DOHH2 (cell line): ENCODE measurements at regions not wholly inside any gene's neighbourhood (a gene's known extent, or its start where the extent isn't known, plus 50 kb on each side); places are given as distances from the start of the nearest gene placed in this dataset.

Experiments
- H3F3A ChIP-seq: fragments of 200-600 bp; sonication (generic), shearing (Covaris generic); 2 replicates; pipeline ENCODE4 v1.6.0; 2016; ENCODE audit warnings: antibody characterized with exemption, mild to moderate bottlenecking; ENCODE audit not compliant: control insufficient read depth, insufficient read depth
- H3K27ac ChIP-seq: fragments of 200-600 bp; sonication (generic); 2 replicates; pipeline ENCODE4 v1.5.1; 2014; ENCODE audit warnings: low read depth, mild to moderate bottlenecking, low read length, moderate library complexity
- H3K27me3 ChIP-seq: fragments of 200-600 bp; sonication (generic); 2 replicates; pipeline ENCODE4 v1.6.1; 2014; ENCODE audit warnings: mild to moderate bottlenecking, low read length, mixed read lengths; ENCODE audit not compliant: control insufficient read depth
- H3K36me3 ChIP-seq: fragments of 200-600 bp; sonication (generic); 2 replicates; pipeline ENCODE4 v1.6.1; 2014; ENCODE audit warnings: mild to moderate bottlenecking, low read length, moderate library complexity, mixed read lengths; ENCODE audit not compliant: control insufficient read depth
- H3K4me1 ChIP-seq: fragments of 200-600 bp; sonication (generic); 2 replicates; pipeline ENCODE4 v1.6.1; 2014; ENCODE audit warnings: mild to moderate bottlenecking, low read length, mixed read lengths; ENCODE audit not compliant: control insufficient read depth
- H3K4me2 ChIP-seq: fragments of 200-600 bp; sonication (generic); 2 replicates; pipeline ENCODE4 v1.6.0; 2014; ENCODE audit warnings: mild to moderate bottlenecking, low read length, moderate library complexity
- H3K4me3 ChIP-seq: fragments of 200-600 bp; sonication (generic); 2 replicates; pipeline ENCODE4 v1.5.1; 2014; ENCODE audit warnings: mild to moderate bottlenecking, low read length, mixed read lengths
- H3K79me2 ChIP-seq: fragments of 200-600 bp; sonication (generic); 2 replicates; pipeline ENCODE4 v1.6.1; 2014; ENCODE audit warnings: mild to moderate bottlenecking, low read length, mixed read lengths; ENCODE audit not compliant: control insufficient read depth
- H3K9me2 ChIP-seq: fragments of 200-600 bp; sonication (generic); replicated peaks from 2 replicates; pipeline ENCODE4 v1.6.1; 2014; ENCODE audit warnings: mild to moderate bottlenecking, low read length, mixed read lengths; ENCODE audit not compliant: control insufficient read depth
- H3K9me3 ChIP-seq: fragments of 200-600 bp; sonication (generic); 2 replicates; pipeline ENCODE4 v1.6.1; 2014; ENCODE audit warnings: antibody characterized with exemption, low read length, mixed read lengths; ENCODE audit not compliant: control insufficient read depth, insufficient read depth
- H4K20me1 ChIP-seq: fragments of 200-600 bp; sonication (generic); 2 replicates; pipeline ENCODE4 v1.6.0; 2014; ENCODE audit warnings: low read depth, mild to moderate bottlenecking, antibody characterized with exemption, low read length, moderate library complexity; ENCODE audit not compliant: control insufficient read depth, insufficient read depth
- EZH2phosphoT487 ChIP-seq: fragments of 200-600 bp; sonication (generic); IDR thresholded peaks from 2 replicates; pipeline ENCODE4 v1.6.1; 2017; ENCODE audit warnings: borderline replicate concordance, mild to moderate bottlenecking, antibody characterized with exemption, low read length, moderate library complexity, mixed read lengths
- TF ChIP-seq, protein P1 (sequence below): fragments of 200-600 bp; sonication (generic); IDR thresholded peaks from one replicate; pipeline ENCODE4 v1.5.1; 2014; ENCODE audit warnings: antibody characterized with exemption, mild to moderate bottlenecking, low read depth, low read length; ENCODE audit not compliant: poor library complexity, severe bottlenecking

GRCh38 chr11:92576315-92576714 is 351.7 kb downstream of the FAT3 start:
- Histone ChIP-seq H3K79me2 (no peaks in the 10 kb centered on the region), H4K20me1 (no peaks in the 10 kb centered on the region), H3K4me1 (no peaks in the 10 kb centered on the region), H3K9me3 (no peaks in the 10 kb centered on the region), H3K4me3 (no peak overlapping the region), H3K27ac (no peak overlapping the region), H3K4me2 (no peak overlapping the region), H3F3A (no peaks in the 10 kb centered on the region), H3K27me3 (no peaks in the 10 kb centered on the region), H3K36me3 (no peaks in the 10 kb centered on the region), H3K9me2 (no peaks in the 10 kb centered on the region)
- TF ChIP-seq, protein P1, sequence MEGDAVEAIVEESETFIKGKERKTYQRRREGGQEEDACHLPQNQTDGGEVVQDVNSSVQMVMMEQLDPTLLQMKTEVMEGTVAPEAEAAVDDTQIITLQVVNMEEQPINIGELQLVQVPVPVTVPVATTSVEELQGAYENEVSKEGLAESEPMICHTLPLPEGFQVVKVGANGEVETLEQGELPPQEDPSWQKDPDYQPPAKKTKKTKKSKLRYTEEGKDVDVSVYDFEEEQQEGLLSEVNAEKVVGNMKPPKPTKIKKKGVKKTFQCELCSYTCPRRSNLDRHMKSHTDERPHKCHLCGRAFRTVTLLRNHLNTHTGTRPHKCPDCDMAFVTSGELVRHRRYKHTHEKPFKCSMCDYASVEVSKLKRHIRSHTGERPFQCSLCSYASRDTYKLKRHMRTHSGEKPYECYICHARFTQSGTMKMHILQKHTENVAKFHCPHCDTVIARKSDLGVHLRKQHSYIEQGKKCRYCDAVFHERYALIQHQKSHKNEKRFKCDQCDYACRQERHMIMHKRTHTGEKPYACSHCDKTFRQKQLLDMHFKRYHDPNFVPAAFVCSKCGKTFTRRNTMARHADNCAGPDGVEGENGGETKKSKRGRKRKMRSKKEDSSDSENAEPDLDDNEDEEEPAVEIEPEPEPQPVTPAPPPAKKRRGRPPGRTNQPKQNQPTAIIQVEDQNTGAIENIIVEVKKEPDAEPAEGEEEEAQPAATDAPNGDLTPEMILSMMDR, result no peak
- TF ChIP-seq EZH2phosphoT487, result no peak

- H3K4me1 ChIP-seq, result no peaks in the 10 kb centered on the region
- H3K9me3 ChIP-seq, result no peaks in the 10 kb centered on the region
- no peaks in the 10 kb centered on the region for H3K27me3 ChIP-seq
- H3F3A ChIP-seq, result no peaks in the 10 kb centered on the region
- H3K9me2 ChIP-seq, result no peaks in the 10 kb centered on the region
- H3K4me2 ChIP-seq, result no peak overlapping the region
- H3K36me3 ChIP-seq, result no peaks in the 10 kb centered on the region
- H4K20me1 ChIP-seq, result no peaks in the 10 kb centered on the region
- no peak overlapping the region for H3K27ac ChIP-seq
- H3K79me2 ChIP-seq, result no peaks in the 10 kb centered on the region
- TF ChIP-seq, protein P1, result no peak
- no peak for TF ChIP-seq EZH2phosphoT487
- no peak overlapping the region for H3K4me3 ChIP-seq
Observed at GRCh38 chr11:92580908-92581307, 356.3 kb downstream of the FAT3 start.

DNA sequence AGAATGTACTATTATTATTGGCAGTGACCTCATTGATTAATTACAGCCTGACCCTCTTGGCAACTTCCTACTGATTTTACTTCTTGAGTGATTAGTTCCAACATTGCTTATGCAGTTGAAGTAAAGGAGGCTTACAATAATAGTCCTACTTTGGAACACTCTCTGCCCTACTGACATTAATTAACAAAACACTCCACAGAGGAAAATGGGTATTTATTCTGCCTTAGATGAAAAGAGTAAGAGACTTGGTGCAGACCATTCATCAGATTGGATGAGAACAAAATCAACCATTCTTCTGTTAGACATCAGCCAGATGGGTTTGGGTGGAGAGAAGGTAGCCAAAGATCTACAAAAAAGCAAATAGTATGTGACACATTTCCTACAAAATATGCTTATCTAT is 363.8 kb downstream of the FAT3 start:
- Histone ChIP-seq H3K79me2 (no peaks in the 10 kb centered on the region), H3K4me2 (no peak overlapping the region), H3K4me3 (no peak overlapping the region), H3K27me3 (no peaks in the 10 kb centered on the region), H4K20me1 (no peaks in the 10 kb centered on the region), H3K9me2 (no peaks in the 10 kb centered on the region), H3F3A (no peaks in the 10 kb centered on the region), H3K27ac (no peak overlapping the region), H3K4me1 (no peaks in the 10 kb centered on the region), H3K36me3 (no peaks in the 10 kb centered on the region), H3K9me3 (no peaks in the 10 kb centered on the region)
- TF ChIP-seq, protein P1, result no peak
- no peak for TF ChIP-seq EZH2phosphoT487

GRCh38 chr11:92589512-92589911 is 364.9 kb downstream of the FAT3 start:
- Histone ChIP-seq H3K4me3 (no peak overlapping the region), H3K9me2 (no peaks in the 10 kb centered on the region), H3K27me3 (no peaks in the 10 kb centered on the region), H3K27ac (no peak overlapping the region), H3F3A (no peaks in the 10 kb centered on the region), H3K9me3 (no peaks in the 10 kb centered on the region), H4K20me1 (no peaks in the 10 kb centered on the region), H3K4me2 (no peak overlapping the region), H3K36me3 (no peaks in the 10 kb centered on the region), H3K79me2 (no peaks in the 10 kb centered on the region), H3K4me1 (no peaks in the 10 kb centered on the region)
- TF ChIP-seq EZH2phosphoT487, result no peak
- TF ChIP-seq, protein P1, result no peak
